Nephron (organoid): ENCODE measurements at regions not wholly inside any gene's neighbourhood (a gene's known extent, or its start where the extent isn't known, plus 50 kb on each side); places are given as distances from the start of the nearest gene placed in this dataset.

Source experiments
- H3K27ac Mint-ChIP-seq, 3 experiments: 2 replicates each; pipeline ENCODE4 v1.8.0; 2020; ENCODE audit warnings: mixed read lengths in 3 of 3, mild to moderate bottlenecking in 2 of 3, moderate library complexity in 1 of 3
- H3K27me3 Mint-ChIP-seq: 2 replicates; pipeline ENCODE4 v1.8.0; 2021; ENCODE audit warnings: low read depth, mild to moderate bottlenecking, moderate library complexity, mixed read lengths
- H3K36me3 Mint-ChIP-seq: 2 replicates; pipeline ENCODE4 v1.8.0; 2020; ENCODE audit warnings: low read depth, mixed read lengths
- H3K4me1 Mint-ChIP-seq: 2 replicates; pipeline ENCODE4 v1.8.0; 2020; ENCODE audit warnings: mixed read lengths
- H3K4me3 Mint-ChIP-seq, 3 experiments: 2 replicates each; pipeline ENCODE4 v1.8.0; 2020; ENCODE audit warnings: mild to moderate bottlenecking in 3 of 3, mixed read lengths in 3 of 3, moderate library complexity in 2 of 3
- H3K9me3 Mint-ChIP-seq: 2 replicates; pipeline ENCODE4 v1.8.0; 2020; ENCODE audit warnings: mixed read lengths
- CTCF ChIP-seq, 3 experiments: fragments of 200-600 bp; sonication (generic); IDR thresholded peaks; one replicate each; pipeline ENCODE4 v1.5.0; 2021; ENCODE audit warnings: antibody characterized with exemption in 3 of 3; ENCODE audit not compliant: unreplicated experiment in 3 of 3

GRCh38 chr1:185404907-185405568, 88.0 kb upstream of the IVNS1ABP start:
- TF ChIP-seq CTCF (IDR thresholded peaks at IDR 0.05; ENCODE audit: unreplicated experiment in 3 of 3) = no peak
- Mint-ChIP-seq H3K27ac (peak overlapping the region in 1 of 3 experiments; percentile 13), H3K9me3 (peaks cover 3% of the 10 kb centered on the region), H3K36me3 (no peaks in the 10 kb centered on the region), H3K4me1 (peaks cover 9% of the 10 kb centered on the region), H3K4me3 (no peak overlapping the region), H3K27me3 (no peaks in the 10 kb centered on the region)

GRCh38 chr1:185404291-185404690, 87.2 kb upstream of the IVNS1ABP start:
- Mint-ChIP-seq H3K27ac (peak overlapping the region; percentile 2 to 42 (median 13)), H3K4me1 (peaks cover 9% of the 10 kb centered on the region), H3K36me3 (no peaks in the 10 kb centered on the region), H3K27me3 (no peaks in the 10 kb centered on the region), H3K9me3 (peaks cover 3% of the 10 kb centered on the region), H3K4me3 (peak overlapping the region; percentile 32 to 61 (median 56))
- no peak for TF ChIP-seq CTCF (IDR thresholded peaks at IDR 0.05; ENCODE audit: unreplicated experiment in 3 of 3)

GRCh38 chr1:185402930-185403329, 85.9 kb upstream of the IVNS1ABP start:
- no peaks in the 10 kb centered on the region for H3K36me3 Mint-ChIP-seq
- peaks cover 9% of the 10 kb centered on the region for H3K4me1 Mint-ChIP-seq
- peaks cover 3% of the 10 kb centered on the region for H3K9me3 Mint-ChIP-seq
- H3K27me3 Mint-ChIP-seq = no peaks in the 10 kb centered on the region
- TF ChIP-seq CTCF (IDR thresholded peaks at IDR 0.05; ENCODE audit: unreplicated experiment in 3 of 3) = no peak
- H3K27ac Mint-ChIP-seq = no peak overlapping the region
- peak overlapping the region in 2 of 3 experiments; percentile 2 to 11 for H3K4me3 Mint-ChIP-seq

GRCh38 chr1:185401019-185401418, 84.0 kb upstream of the IVNS1ABP start:
- H3K27ac Mint-ChIP-seq = peak overlapping the region in 1 of 3 experiments; percentile 47
- H3K4me3 Mint-ChIP-seq = no peak overlapping the region
- H3K36me3 Mint-ChIP-seq = no peaks in the 10 kb centered on the region
- peaks cover 9% of the 10 kb centered on the region for H3K4me1 Mint-ChIP-seq
- TF ChIP-seq CTCF (IDR thresholded peaks at IDR 0.05; ENCODE audit: unreplicated experiment in 3 of 3) = no peak
- no peaks in the 10 kb centered on the region for H3K9me3 Mint-ChIP-seq
- no peaks in the 10 kb centered on the region for H3K27me3 Mint-ChIP-seq

- no peak overlapping the region for H3K27ac Mint-ChIP-seq
- no peak overlapping the region for H3K4me3 Mint-ChIP-seq
- H3K9me3 Mint-ChIP-seq = no peaks in the 10 kb centered on the region
- H3K4me1 Mint-ChIP-seq = peaks cover 9% of the 10 kb centered on the region
- H3K36me3 Mint-ChIP-seq = no peaks in the 10 kb centered on the region
- no peaks in the 10 kb centered on the region for H3K27me3 Mint-ChIP-seq
- TF ChIP-seq CTCF (IDR thresholded peaks at IDR 0.05; ENCODE audit: unreplicated experiment in 3 of 3) = no peak
Measured at GRCh38 chr1:185400052-185400451, 83.0 kb upstream of the IVNS1ABP start.

- Mint-ChIP-seq H3K9me3 (no peaks in the 10 kb centered on the region), H3K27me3 (no peaks in the 10 kb centered on the region), H3K36me3 (no peaks in the 10 kb centered on the region), H3K27ac (no peak overlapping the region), H3K4me1 (no peaks in the 10 kb centered on the region), H3K4me3 (no peak overlapping the region)
- TF ChIP-seq CTCF (IDR thresholded peaks at IDR 0.05; ENCODE audit: unreplicated experiment in 3 of 3) = no peak
Measured at GRCh38 chr1:185398599-185398998, 81.6 kb upstream of the IVNS1ABP start.
